BE2C (cell line): ENCODE measurements at regions not wholly inside any gene's neighbourhood (a gene's known extent, or its start where the extent isn't known, plus 50 kb on each side); places are given as distances from the start of the nearest gene placed in this dataset.

ENCODE experiments used
- DNase-seq: peaks from one replicate; pipeline ENCODE4 v3.0.0-alpha.2; 2020
- H3K27me3 ChIP-seq: fragments of 250-450 bp; sonication (Bioruptor Pico); 2 replicates; pipeline ENCODE4 v1.5.1; 2020; ENCODE audit warnings: mild to moderate bottlenecking
- H3K36me3 ChIP-seq: fragments of 250-450 bp; sonication (Bioruptor Pico); 2 replicates; pipeline ENCODE4 v1.5.1; 2020; ENCODE audit warnings: mild to moderate bottlenecking
- H3K4me1 ChIP-seq: fragments of 250-450 bp; sonication (Bioruptor Pico); 2 replicates; pipeline ENCODE4 v1.5.1; 2020
- H3K4me3 ChIP-seq: 2 replicates; pipeline ENCODE4 v1.5.1; 2011; ENCODE audit warnings: low read depth, low read length
- H3K9me3 ChIP-seq: fragments of 250-450 bp; sonication (Bioruptor Pico); 2 replicates; pipeline ENCODE4 v1.5.1; 2020
- TF ChIP-seq, protein P1 (sequence below): IDR thresholded peaks from 2 replicates; pipeline ENCODE4 v1.5.1; 2012; ENCODE audit warnings: mild to moderate bottlenecking, low read depth, low read length

DNA sequence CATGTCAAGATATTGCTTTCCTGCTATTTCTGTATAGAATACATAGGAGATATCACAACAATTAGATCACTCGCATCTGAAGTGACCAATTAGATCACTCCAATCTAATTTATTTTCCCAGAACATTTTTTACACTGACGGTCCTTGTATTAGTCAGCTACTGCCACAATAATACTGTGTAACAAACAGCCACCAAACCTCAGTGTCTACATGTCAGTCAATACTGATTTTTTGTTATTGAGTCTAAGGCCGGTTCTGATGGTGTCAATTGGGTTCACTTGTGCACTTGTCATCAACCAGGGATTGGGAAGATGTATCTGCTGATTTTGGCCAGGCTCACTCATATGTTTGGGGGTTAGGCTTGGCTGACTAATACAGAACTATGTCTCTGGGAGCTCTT lies 275.9 kb upstream of the NFE2L3 start:
- Histone ChIP-seq H3K9me3 (no peaks in the 10 kb centered on the region), H3K4me3 (no peak overlapping the region), H3K36me3 (no peaks in the 10 kb centered on the region), H3K27me3 (peaks cover 100% of the 10 kb centered on the region), H3K4me1 (no peaks in the 10 kb centered on the region)
- no peak for DNase-seq
- TF ChIP-seq, protein P1, sequence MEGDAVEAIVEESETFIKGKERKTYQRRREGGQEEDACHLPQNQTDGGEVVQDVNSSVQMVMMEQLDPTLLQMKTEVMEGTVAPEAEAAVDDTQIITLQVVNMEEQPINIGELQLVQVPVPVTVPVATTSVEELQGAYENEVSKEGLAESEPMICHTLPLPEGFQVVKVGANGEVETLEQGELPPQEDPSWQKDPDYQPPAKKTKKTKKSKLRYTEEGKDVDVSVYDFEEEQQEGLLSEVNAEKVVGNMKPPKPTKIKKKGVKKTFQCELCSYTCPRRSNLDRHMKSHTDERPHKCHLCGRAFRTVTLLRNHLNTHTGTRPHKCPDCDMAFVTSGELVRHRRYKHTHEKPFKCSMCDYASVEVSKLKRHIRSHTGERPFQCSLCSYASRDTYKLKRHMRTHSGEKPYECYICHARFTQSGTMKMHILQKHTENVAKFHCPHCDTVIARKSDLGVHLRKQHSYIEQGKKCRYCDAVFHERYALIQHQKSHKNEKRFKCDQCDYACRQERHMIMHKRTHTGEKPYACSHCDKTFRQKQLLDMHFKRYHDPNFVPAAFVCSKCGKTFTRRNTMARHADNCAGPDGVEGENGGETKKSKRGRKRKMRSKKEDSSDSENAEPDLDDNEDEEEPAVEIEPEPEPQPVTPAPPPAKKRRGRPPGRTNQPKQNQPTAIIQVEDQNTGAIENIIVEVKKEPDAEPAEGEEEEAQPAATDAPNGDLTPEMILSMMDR: no peak

DNA sequence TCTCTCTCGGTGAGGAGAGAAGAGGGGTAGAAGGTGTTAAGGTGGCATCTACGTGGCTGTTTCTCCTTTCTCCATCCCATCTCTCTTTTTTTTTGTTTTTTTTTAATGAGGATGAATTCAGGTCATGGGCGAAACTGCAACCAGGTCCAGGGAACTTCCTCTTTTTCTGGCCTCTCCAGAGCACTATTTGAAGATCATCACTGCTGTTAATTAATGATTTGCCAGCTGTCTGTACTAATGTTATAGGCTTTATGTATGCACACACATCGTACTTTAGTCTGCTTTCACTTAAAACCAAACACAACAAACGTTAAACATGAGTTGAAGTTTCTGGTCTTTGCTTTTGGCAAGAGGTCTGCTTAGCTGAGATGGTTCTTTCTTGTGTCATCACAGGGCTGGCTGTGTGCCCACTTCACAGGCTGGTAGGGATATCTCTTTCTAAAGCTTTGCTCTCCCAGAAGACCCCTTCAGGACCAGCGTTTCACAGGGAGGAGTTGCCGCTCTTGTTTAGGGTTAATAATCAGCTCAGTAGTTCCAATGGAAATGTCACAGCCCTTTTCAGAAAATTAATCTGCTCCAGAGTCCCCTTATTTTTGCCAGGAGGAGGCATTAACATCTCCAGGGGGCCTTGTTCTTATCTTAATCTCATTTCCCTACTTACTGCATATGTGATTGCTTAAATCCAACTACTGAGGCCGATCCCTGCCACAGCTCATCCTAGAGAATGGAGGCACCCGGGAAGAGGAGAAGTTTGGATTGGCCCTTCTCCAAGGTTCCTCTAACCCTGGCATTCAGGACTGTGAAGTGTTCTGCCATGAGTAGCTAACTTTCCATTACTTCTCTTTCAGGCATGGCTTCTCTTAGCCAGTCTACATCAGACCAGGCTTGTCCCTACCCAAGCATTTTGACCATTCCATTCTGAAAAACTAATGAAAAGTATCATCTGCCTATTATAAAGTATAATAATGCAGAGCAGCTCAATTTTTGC lies 273.9 kb upstream of the NFE2L3 start:
- TF ChIP-seq, protein P1: no peak
- no peak for DNase-seq
- H3K4me1 ChIP-seq: no peaks in the 10 kb centered on the region
- no peaks in the 10 kb centered on the region for H3K36me3 ChIP-seq
- no peak overlapping the region for H3K4me3 ChIP-seq
- H3K27me3 ChIP-seq: peaks cover 100% of the 10 kb centered on the region
- H3K9me3 ChIP-seq: no peaks in the 10 kb centered on the region

DNA sequence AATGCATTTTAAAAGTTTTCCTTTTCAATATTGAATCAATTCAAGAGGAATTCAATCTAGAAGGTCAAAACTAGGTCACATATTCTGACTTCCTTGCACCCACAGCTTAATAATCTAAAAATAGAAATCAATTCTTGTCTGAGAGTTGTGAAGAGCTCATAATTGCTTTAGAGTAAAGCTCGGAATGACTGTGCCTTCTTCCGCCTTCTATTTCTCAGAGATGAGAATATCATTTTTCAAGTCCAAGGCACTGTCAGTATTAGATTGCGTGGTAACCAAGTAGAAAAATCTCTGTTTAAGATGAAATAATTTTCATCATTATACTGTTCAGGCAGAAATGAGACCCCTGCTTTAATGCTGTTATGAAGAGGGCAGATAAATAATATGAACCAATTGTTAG lies 272.2 kb upstream of the NFE2L3 start:
- DNase-seq: no peak
- H3K9me3 ChIP-seq: no peaks in the 10 kb centered on the region
- peaks cover 94% of the 10 kb centered on the region for H3K27me3 ChIP-seq
- no peaks in the 10 kb centered on the region for H3K36me3 ChIP-seq
- no peaks in the 10 kb centered on the region for H3K4me1 ChIP-seq
- no peak overlapping the region for H3K4me3 ChIP-seq
- TF ChIP-seq, protein P1: no peak

DNA sequence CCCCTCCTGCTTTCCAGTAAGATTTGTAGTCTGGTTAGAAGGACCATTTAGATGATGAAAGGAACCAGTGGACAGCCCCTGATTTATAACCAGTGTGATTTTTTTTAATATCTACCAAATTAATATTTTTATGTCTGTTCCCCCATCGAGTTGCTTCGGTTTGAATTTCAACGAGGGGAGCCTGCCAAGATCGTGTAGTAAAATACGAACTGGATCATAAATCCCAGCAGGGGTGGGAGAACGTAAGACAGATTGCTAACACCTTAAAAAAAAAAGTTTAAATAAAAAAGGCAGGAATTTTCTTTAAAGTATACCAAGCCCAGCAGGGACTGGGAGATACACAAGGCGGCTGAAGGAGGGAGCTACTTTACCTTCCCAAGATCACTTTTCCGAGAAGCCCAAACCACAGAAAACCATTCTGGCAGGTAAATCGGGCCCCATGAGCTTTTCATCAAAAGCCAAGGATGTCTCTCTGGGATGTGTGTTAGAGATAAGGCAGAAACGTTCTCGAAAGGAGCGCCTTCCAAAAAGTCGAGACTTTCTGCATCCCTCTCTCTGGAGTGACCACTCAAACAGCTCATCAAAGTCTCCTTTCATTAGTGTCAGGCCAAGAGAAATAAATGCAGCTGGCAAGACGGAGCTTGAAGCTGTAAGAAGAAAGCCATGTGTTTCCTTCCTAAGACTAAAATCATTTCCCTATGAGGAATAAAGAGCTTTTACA lies 270.5 kb upstream of the NFE2L3 start:
- H3K27me3 ChIP-seq: peaks cover 77% of the 10 kb centered on the region

DNA sequence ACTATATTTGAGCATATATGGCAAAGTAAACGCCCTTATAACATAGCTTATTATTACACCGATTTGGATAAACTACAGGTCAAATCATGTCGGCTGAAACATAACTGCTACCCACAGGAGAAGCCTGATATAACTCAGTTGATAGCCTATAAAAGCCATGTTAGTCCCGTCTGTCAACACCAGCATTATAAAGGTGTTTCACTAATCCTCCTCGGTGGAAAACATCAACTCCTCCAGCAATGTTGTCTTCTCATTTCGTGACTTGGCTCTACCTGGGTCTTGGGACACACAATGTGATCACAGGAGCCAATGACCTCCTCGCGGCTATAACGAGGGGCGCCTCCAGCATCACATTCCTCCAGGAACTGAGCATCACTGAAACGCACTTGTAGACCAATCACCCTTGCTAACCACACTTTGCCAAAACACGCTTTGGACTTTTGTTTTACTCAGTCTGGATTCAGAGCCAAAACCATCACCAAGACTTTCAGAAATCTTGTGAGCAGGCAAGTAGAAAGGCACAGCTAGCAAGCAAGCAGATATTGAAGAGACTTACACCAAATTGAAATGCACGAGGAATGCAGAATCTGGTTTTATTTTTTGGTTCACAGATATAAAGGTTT lies 269.7 kb upstream of the NFE2L3 start:
- H3K27me3 ChIP-seq: peaks cover 70% of the 10 kb centered on the region
- TF ChIP-seq, protein P1: no peak

More for the DNA sequence above, 270.5 kb upstream of the NFE2L3 start:
- TF ChIP-seq, protein P1: no peak
- Histone ChIP-seq H3K36me3 (no peaks in the 10 kb centered on the region), H3K9me3 (no peaks in the 10 kb centered on the region), H3K4me1 (no peaks in the 10 kb centered on the region), H3K4me3 (no peak overlapping the region)
- DNase-seq: no peak

More for the DNA sequence above, 269.7 kb upstream of the NFE2L3 start:
- Histone ChIP-seq H3K4me1 (no peaks in the 10 kb centered on the region; the same call in 1 of the 2 replicates), H3K4me3 (no peak overlapping the region), H3K9me3 (no peaks in the 10 kb centered on the region), H3K36me3 (no peaks in the 10 kb centered on the region)
- no peak for DNase-seq
